HPDE6-E6E7 (cell line): ENCODE measurements at regions not wholly inside any gene's neighbourhood (a gene's known extent, or its start where the extent isn't known, plus 50 kb on each side); places are given as distances from the start of the nearest gene placed in this dataset.
A peak's percentile ranks its signal among the peaks of the same experiment; 100 is the strongest.

Experiments
- DNase-seq: peaks from one replicate; pipeline ENCODE4 v3.0.0; 2011; ENCODE audit warnings: missing footprints; ENCODE audit errors: extremely low spot score

- no peak for DNase-seq
These were observed 308.4 kb upstream of the DPH6 start for GRCh38 chr15:35854316-35854715.

- no peak for DNase-seq
These were observed 311.7 kb upstream of the DPH6 start for GRCh38 chr15:35857567-35858226.

- no peak for DNase-seq
These were observed 312.7 kb upstream of the DPH6 start for GRCh38 chr15:35858707-35859106.

GRCh38 chr15:35863655-35864054, 317.7 kb upstream of the DPH6 start:
- DNase-seq: no peak

GRCh38 chr15:35867356-35867755, 321.4 kb upstream of the DPH6 start:
- DNase-seq: no peak

GRCh38 chr15:35871282-35871681, 325.3 kb upstream of the DPH6 start:
- DNase-seq: no peak

GRCh38 chr15:35871812-35872211, 325.8 kb upstream of the DPH6 start:
- DNase-seq: no peak

GRCh38 chr15:35872577-35872976, 326.6 kb upstream of the DPH6 start:
- DNase-seq: no peak

GRCh38 chr15:35874260-35874905, 328.4 kb upstream of the DPH6 start:
- DNase-seq: peak; percentile 81

GRCh38 chr15:35876762-35877161, 330.8 kb upstream of the DPH6 start:
- no peak for DNase-seq

GRCh38 chr15:35880896-35881295, 334.9 kb upstream of the DPH6 start:
- DNase-seq: peak; percentile 25

GRCh38 chr15:35885870-35886269, 339.9 kb upstream of the DPH6 start:
- no peak for DNase-seq

GRCh38 chr15:35886765-35887164, 340.8 kb upstream of the DPH6 start:
- DNase-seq: no peak

- no peak for DNase-seq
These were observed 342.9 kb upstream of the DPH6 start for GRCh38 chr15:35888815-35889214.

- no peak for DNase-seq
These were observed 361.5 kb upstream of the DPH6 start for GRCh38 chr15:35907511-35907910.

- no peak for DNase-seq
These were observed 363.4 kb upstream of the DPH6 start for GRCh38 chr15:35909414-35909813.

- no peak for DNase-seq
These were observed 364.3 kb upstream of the DPH6 start for GRCh38 chr15:35910227-35910626.

GRCh38 chr15:35911052-35911777, 365.2 kb upstream of the DPH6 start:
- DNase-seq: no peak

- no peak for DNase-seq
These were observed 366.2 kb upstream of the DPH6 start for GRCh38 chr15:35912196-35912595.

- no peak for DNase-seq
These were observed 368.6 kb upstream of the DPH6 start for GRCh38 chr15:35914573-35914972.

GRCh38 chr15:35921046-35921445, 375.1 kb upstream of the DPH6 start:
- no peak for DNase-seq

GRCh38 chr15:35925275-35926006, 379.5 kb upstream of the DPH6 start:
- DNase-seq: peak; percentile 55
